ENCODE measurements at regions not wholly inside any gene's neighbourhood (a gene's known extent, or its start where the extent isn't known, plus 50 kb on each side); places are given as distances from the start of the nearest gene placed in this dataset.

GRCh38 chr2:136611451-136611850, 153.9 kb upstream of the THSD7B start:
- no peak for ATAC-seq
- ChIA-PET CTCF (no interaction called here), POLR2A (no interaction called here)
- no peak for DNase-seq (ENCODE audit: low read depth in 1 of 2, low spot score in 1 of 2)
- H3K4me2 ChIP-seq: no peak overlapping the region
- H3K4me1 ChIP-seq: no peaks in the 10 kb centered on the region
- FAIRE-seq: no peak
- H3K4me3 ChIP-seq: no peak overlapping the region
- WGBS (ENCODE audit: missing lambda C conversion rate): 9% methylated on average over 1 of the region's 1 CpG
- no peak overlapping the region for H3K27ac ChIP-seq
- no peaks in the 10 kb centered on the region for H3K9me3 ChIP-seq
- no peak for TF ChIP-seq PHF8 (IDR thresholded peaks at IDR 0.05; ENCODE audit: borderline replicate concordance, low read depth)
- no peak for TF ChIP-seq EHF (CRISPR knock-in tag; IDR thresholded peaks at IDR 0.05)
- TF ChIP-seq EHMT2 (IDR thresholded peaks at IDR 0.05; ENCODE audit: low read depth): no peak
- TF ChIP-seq FOSB (CRISPR knock-in tag; IDR thresholded peaks at IDR 0.05): no peak
- TF ChIP-seq ELK1 (IDR thresholded peaks at IDR 0.05; ENCODE audit: low read depth, low read length): no peak
- no peak for TF ChIP-seq HES2 (IDR thresholded peaks at IDR 0.05)
- no peak for TF ChIP-seq MAX (IDR thresholded peaks at IDR 0.05)
- TF ChIP-seq BHLHE40 (IDR thresholded peaks at IDR 0.05; ENCODE audit: low read depth, low read length): no peak

- ATAC-seq (no peak), FAIRE-seq (no peak), DNase-seq (ENCODE audit: low read depth in 1 of 2, low spot score in 1 of 2) (peak in 1 of 2 experiments; percentile 8)
- ChIA-PET CTCF (no interaction called here), POLR2A (no interaction called here)
- Histone ChIP-seq H3K9me3 (no peaks in the 10 kb centered on the region), H3K4me2 (no peak overlapping the region), H3K4me1 (no peaks in the 10 kb centered on the region), H3K27ac (no peak overlapping the region), H3K4me3 (no peak overlapping the region)
- TF ChIP-seq EHMT2 (IDR thresholded peaks at IDR 0.05; ENCODE audit: low read depth) (peak; percentile 30; the same call in 1 of the 2 replicates), REST (IDR thresholded peaks at IDR 0.05) (peak; percentile 89), JUN (IDR thresholded peaks at IDR 0.05) (no peak)
- 7% methylated on average over 4 of the region's 4 CpGs for WGBS (ENCODE audit: missing lambda C conversion rate)
Measured at GRCh38 chr2:136582628-136583205, 182.6 kb upstream of the THSD7B start.

GRCh38 chr2:136572335-136572734, 193.0 kb upstream of the THSD7B start:
- FAIRE-seq (no peak), DNase-seq (ENCODE audit: low read depth in 1 of 2, low spot score in 1 of 2) (no peak), ATAC-seq (no peak)
- no peak overlapping the region for H3K4me2 ChIP-seq
- H3K4me1 ChIP-seq: no peaks in the 10 kb centered on the region
- H3K9me3 ChIP-seq: no peaks in the 10 kb centered on the region
- H3K27ac ChIP-seq: no peak overlapping the region
- H3K4me3 ChIP-seq: no peak overlapping the region
- ChIA-PET CTCF (no interaction called here), POLR2A (no interaction called here)
- TF ChIP-seq CHD2 (IDR thresholded peaks at IDR 0.05; ENCODE audit: low read length, partially characterized antibody) (no peak), FOSB (CRISPR knock-in tag; IDR thresholded peaks at IDR 0.05) (no peak), KDM1A (IDR thresholded peaks at IDR 0.05; ENCODE audit: low read depth) (no peak), CEBPB (IDR thresholded peaks at IDR 0.05) (no peak), HMGXB4 (CRISPR knock-in tag; IDR thresholded peaks at IDR 0.05; ENCODE audit: borderline replicate concordance) (no peak), HOXB5 (CRISPR knock-in tag; IDR thresholded peaks at IDR 0.05) (no peak), POLR2A (IDR thresholded peaks at IDR 0.05; ENCODE audit: low read length) (no peak), ZFP36 (IDR thresholded peaks at IDR 0.05; ENCODE audit: borderline replicate concordance, partially characterized antibody) (no peak), EP300 (IDR thresholded peaks at IDR 0.05) (no peak)
- 3% methylated on average over 2 of the region's 2 CpGs for WGBS (ENCODE audit: missing lambda C conversion rate)

All from A549 (cell line).